ENCODE measurements at regions not wholly inside any gene's neighbourhood (a gene's known extent, or its start where the extent isn't known, plus 50 kb on each side); places are given as distances from the start of the nearest gene placed in this dataset.
"Not testable (repeated sequence)": the region's sequence is repeated elsewhere in the genome, so short reads cannot be mapped to it uniquely, and the experiment has no call there.

DNA sequence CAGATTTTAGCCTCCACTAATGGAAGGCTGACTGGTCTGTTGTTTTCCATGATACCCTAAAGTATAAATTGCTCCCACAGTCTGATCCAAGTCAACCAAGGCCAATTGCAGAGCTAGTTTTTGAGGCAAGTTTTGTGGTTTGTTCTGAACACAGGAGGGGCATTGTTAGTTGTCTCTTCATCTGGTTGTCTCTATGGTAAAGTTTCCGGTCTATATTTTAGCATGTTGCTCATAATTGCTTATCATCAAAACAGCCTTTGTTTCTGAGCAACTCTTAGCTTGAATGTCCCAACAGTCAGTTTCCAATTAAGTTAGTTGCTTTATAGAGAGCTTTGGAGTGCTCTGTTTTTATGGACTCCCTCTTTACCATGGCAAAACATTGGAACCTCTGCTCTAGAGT lies 217.6 kb upstream of the CARD18 start:
- CTCF ChIA-PET (ENCODE audit: unreplicated experiment) = no interaction called here
- POLR2A ChIA-PET = interaction anchor here (0.6 to 0.8 kb wide), 3 partner anchors 10 to 102 kb away, joined by 3 read pairs; no protein-coding TSS in a partner anchor

DNA sequence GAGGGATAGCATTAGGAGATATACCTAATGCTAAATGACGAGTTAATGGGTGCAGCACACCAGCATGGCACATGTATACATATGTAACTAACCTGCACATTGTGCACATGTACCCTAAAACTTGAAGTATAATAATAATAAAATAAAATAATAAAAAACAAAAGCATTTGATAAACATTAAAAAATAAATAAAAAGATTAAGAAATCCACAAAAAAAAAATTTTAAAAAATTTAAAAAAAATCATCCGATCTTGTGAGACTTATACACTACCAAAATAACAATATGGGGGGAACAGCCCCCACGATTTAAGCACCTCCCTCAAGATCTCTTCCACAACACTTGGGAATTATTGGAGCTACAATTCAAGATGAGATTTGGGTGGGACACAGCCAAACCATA lies 210.3 kb upstream of the CARD18 start:
- POLR2A ChIA-PET; H2AFZ ChIP-seq (ENCODE audit: low read length); H3K36me3 ChIP-seq (ENCODE audit: insufficient read depth, low read length); H3K4me1 ChIP-seq (ENCODE audit: insufficient read depth, low read length, poor library complexity, severe bottlenecking); DNase-seq (ENCODE audit: low spot score); H3K79me2 ChIP-seq (ENCODE audit: insufficient read depth, low read depth, low read length); H4K20me1 ChIP-seq (ENCODE audit: insufficient read depth, low read length); H3K4me2 ChIP-seq (ENCODE audit: low read length); H3K4me3 ChIP-seq (ENCODE audit: low read depth, low read length, poor library complexity, severe bottlenecking); BruUV-seq (replicated peaks); intact Hi-C loops (cut with micrococcal nuclease; ENCODE audit: unreplicated experiment); H3K9me3 ChIP-seq (ENCODE audit: low read length); H3K9me2 ChIP-seq (ENCODE audit: insufficient read depth, low read length); CTCF ChIA-PET (ENCODE audit: unreplicated experiment); H3K27ac ChIP-seq (ENCODE audit: low read depth, low read length, poor library complexity, severe bottlenecking): not testable (repeated sequence)

More for the DNA sequence above, 217.6 kb upstream of the CARD18 start:
- Histone ChIP-seq H2AFZ (ENCODE audit: low read length) (no peak overlapping the region), H3K36me3 (ENCODE audit: insufficient read depth, low read length) (no peaks in the 10 kb centered on the region), H3K9me3 (ENCODE audit: low read length) (no peaks in the 10 kb centered on the region), H3K27ac (ENCODE audit: low read depth, low read length, poor library complexity, severe bottlenecking) (no peak overlapping the region), H3K79me2 (ENCODE audit: insufficient read depth, low read depth, low read length) (no peaks in the 10 kb centered on the region), H3K4me2 (ENCODE audit: low read length) (no peak overlapping the region), H3K4me3 (ENCODE audit: low read depth, low read length, poor library complexity, severe bottlenecking) (no peak overlapping the region), H3K9me2 (ENCODE audit: insufficient read depth, low read length) (no peaks in the 10 kb centered on the region), H3K4me1 (ENCODE audit: insufficient read depth, low read length, poor library complexity, severe bottlenecking) (no peaks in the 10 kb centered on the region), H4K20me1 (ENCODE audit: insufficient read depth, low read length) (no peaks in the 10 kb centered on the region)
- intact Hi-C loops (cut with micrococcal nuclease; ENCODE audit: unreplicated experiment) = no loop called here
- no TSS peak for BruUV-seq (replicated peaks)
- no peak for DNase-seq (ENCODE audit: low spot score)
- TF ChIP-seq, protein P1, sequence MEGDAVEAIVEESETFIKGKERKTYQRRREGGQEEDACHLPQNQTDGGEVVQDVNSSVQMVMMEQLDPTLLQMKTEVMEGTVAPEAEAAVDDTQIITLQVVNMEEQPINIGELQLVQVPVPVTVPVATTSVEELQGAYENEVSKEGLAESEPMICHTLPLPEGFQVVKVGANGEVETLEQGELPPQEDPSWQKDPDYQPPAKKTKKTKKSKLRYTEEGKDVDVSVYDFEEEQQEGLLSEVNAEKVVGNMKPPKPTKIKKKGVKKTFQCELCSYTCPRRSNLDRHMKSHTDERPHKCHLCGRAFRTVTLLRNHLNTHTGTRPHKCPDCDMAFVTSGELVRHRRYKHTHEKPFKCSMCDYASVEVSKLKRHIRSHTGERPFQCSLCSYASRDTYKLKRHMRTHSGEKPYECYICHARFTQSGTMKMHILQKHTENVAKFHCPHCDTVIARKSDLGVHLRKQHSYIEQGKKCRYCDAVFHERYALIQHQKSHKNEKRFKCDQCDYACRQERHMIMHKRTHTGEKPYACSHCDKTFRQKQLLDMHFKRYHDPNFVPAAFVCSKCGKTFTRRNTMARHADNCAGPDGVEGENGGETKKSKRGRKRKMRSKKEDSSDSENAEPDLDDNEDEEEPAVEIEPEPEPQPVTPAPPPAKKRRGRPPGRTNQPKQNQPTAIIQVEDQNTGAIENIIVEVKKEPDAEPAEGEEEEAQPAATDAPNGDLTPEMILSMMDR (conservative IDR thresholded peaks at IDR 0.05; ENCODE audit: low read length) = no peak
- no peak for TF ChIP-seq EZH2phosphoT487 (IDR thresholded peaks at IDR 0.05; ENCODE audit: borderline replicate concordance, low read depth, low read length)

DNA sequence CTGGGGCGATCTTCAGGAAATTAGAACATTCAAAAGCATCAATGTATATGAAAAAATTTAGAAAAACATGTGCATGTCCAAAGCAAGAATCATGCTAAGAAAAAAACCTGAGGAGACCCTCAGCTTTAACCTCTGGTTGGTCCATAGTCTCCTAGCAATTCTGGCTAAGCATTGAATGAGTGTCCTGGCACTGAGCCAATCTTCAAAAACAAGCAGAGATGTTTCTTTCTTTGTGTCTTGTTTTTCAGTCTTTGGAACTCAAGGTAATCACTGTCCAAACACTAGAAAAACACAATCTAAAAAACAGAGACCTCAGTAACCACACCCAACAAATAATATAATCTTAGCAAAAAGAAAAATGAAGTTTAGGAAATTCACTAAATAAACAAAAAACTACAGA lies 205.4 kb upstream of the CARD18 start:
- no peak overlapping the region for H3K4me2 ChIP-seq (ENCODE audit: low read length)
- CTCF ChIA-PET (ENCODE audit: unreplicated experiment) = no interaction called here
- intact Hi-C loops (cut with micrococcal nuclease; ENCODE audit: unreplicated experiment) = no loop called here
- no peaks in the 10 kb centered on the region for H3K9me2 ChIP-seq (ENCODE audit: insufficient read depth, low read length)
- H3K79me2 ChIP-seq (ENCODE audit: insufficient read depth, low read depth, low read length) = no peaks in the 10 kb centered on the region
- H4K20me1 ChIP-seq (ENCODE audit: insufficient read depth, low read length) = no peaks in the 10 kb centered on the region
- no peaks in the 10 kb centered on the region for H3K36me3 ChIP-seq (ENCODE audit: insufficient read depth, low read length)
- no peak overlapping the region for H2AFZ ChIP-seq (ENCODE audit: low read length)
- H3K27ac ChIP-seq (ENCODE audit: low read depth, low read length, poor library complexity, severe bottlenecking) = no peak overlapping the region
- no peak for TF ChIP-seq EZH2phosphoT487 (IDR thresholded peaks at IDR 0.05; ENCODE audit: borderline replicate concordance, low read depth, low read length)
- TF ChIP-seq, protein P1 (conservative IDR thresholded peaks at IDR 0.05; ENCODE audit: low read length) = no peak
- POLR2A ChIA-PET = no interaction called here
- no TSS peak for BruUV-seq (replicated peaks)
- H3K9me3 ChIP-seq (ENCODE audit: low read length) = no peaks in the 10 kb centered on the region
- H3K4me3 ChIP-seq (ENCODE audit: low read depth, low read length, poor library complexity, severe bottlenecking) = no peak overlapping the region
- no peaks in the 10 kb centered on the region for H3K4me1 ChIP-seq (ENCODE audit: insufficient read depth, low read length, poor library complexity, severe bottlenecking)
- DNase-seq (ENCODE audit: low spot score) = no peak

Measured in OCI-LY7 (cell line).